ENCODE measurements at regions not wholly inside any gene's neighbourhood (a gene's known extent, or its start where the extent isn't known, plus 50 kb on each side); places are given as distances from the start of the nearest gene placed in this dataset.

GRCh38 chr3:190912736-190913135 is 50.2 kb upstream of the GMNC start:
- TF ChIP-seq CTCF (conservative IDR thresholded peaks at IDR 0.05; ENCODE audit: low read length) (no peak), EZH2phosphoT487 (IDR thresholded peaks at IDR 0.05; ENCODE audit: borderline replicate concordance, low read depth, low read length) (no peak)
